K562 (cell line): ENCODE measurements at regions not wholly inside any gene's neighbourhood (a gene's known extent, or its start where the extent isn't known, plus 50 kb on each side); places are given as distances from the start of the nearest gene placed in this dataset.

Source experiments
- ATAC-seq: fragments of 200-7000 bp; cut with Tn5 transposase; 3 replicates; pipeline ENCODE4 v1.9.1; 2020; ENCODE audit warnings: moderate library complexity
- BruUV-seq: library from RNA; stranded (reverse); fragments of 400-500 nt; replicated peaks from 2 replicates; lab custom pipeline; 2021; lab: Mats Ljungman, UMichigan
- CTCF ChIA-PET: fragments of 300-600 bp; formaldehyde crosslinking; extraction: SDS; loops from one replicate; lab custom pipeline; 2021; ENCODE audit warnings: low intra/inter-chr PET ratio; lab: Yijun Ruan, JAX
- POLR2A ChIA-PET: fragments of 300-600, 350-650 bp; sonication (Branson Sonifier 250); formaldehyde crosslinking; extraction: SDS; loops from one replicate; lab custom pipeline; 2021; ENCODE audit warnings: antibody characterized with exemption, inconsistent platforms; lab: Yijun Ruan, JAX
- DNase-seq, 4 experiments: peaks; one replicate each; pipeline versions ENCODE4 v3.0.0 to v3.0.0-alpha.2; 2011 to 2018; ENCODE audit warnings: low spot score in 3 of 4, mixed read lengths in 3 of 4; ENCODE audit errors: extremely low read depth in 1 of 4
- FAIRE-seq: peaks from 2 replicates; lab custom pipeline; 2011; peaks lifted over from hg19 to GRCh38; lab: Jason Lieb, UNC
- H2AFZ ChIP-seq: 2 replicates; pipeline ENCODE4 v1.6.0; 2011; ENCODE audit warnings: low read depth, low read length, control low read depth, inconsistent platforms
- H3K27ac ChIP-seq: fragments of 200-600 bp; 3 replicates; pipeline ENCODE4 v1.8.0; 2011; ENCODE audit warnings: low read depth, mild to moderate bottlenecking, control low read depth, inconsistent platforms, low read length, moderate library complexity, mixed read lengths; ENCODE audit errors: extremely low read depth
- H3K27me3 ChIP-seq, 2 experiments: fragments of 300-600 bp in 1 of 2; 2 replicates in 1 of 2; 3 replicates in 1 of 2; pipeline versions ENCODE4 v1.6.0 to v1.8.0; 2011; ENCODE audit warnings: inconsistent platforms in 2 of 2, low read length in 2 of 2, mild to moderate bottlenecking in 1 of 2, mixed read lengths in 1 of 2, moderate library complexity in 1 of 2; ENCODE audit not compliant: control insufficient read depth in 2 of 2, insufficient read depth in 2 of 2
- H3K36me3 ChIP-seq: fragments of 300-600 bp; 3 replicates; pipeline ENCODE4 v1.8.0; 2011; ENCODE audit warnings: mild to moderate bottlenecking, low read length, inconsistent platforms; ENCODE audit not compliant: control insufficient read depth, insufficient read depth
- H3K4me1 ChIP-seq, 2 experiments: fragments of 200-600 bp in 1 of 2; replicated peaks in 1 of 2; 2 replicates in 1 of 2; 3 replicates in 1 of 2; pipeline versions ENCODE4 v1.5.1 to v1.8.0; 2011; ENCODE audit warnings: inconsistent platforms in 2 of 2, low read length in 2 of 2, mild to moderate bottlenecking in 1 of 2, mixed read lengths in 1 of 2, moderate library complexity in 1 of 2; ENCODE audit not compliant: control insufficient read depth in 2 of 2, insufficient read depth in 2 of 2
- H3K4me2 ChIP-seq: 2 replicates; pipeline ENCODE4 v1.6.1; 2011; ENCODE audit warnings: low read length, control low read depth, inconsistent platforms, mixed read lengths; ENCODE audit not compliant: insufficient read depth
- H3K4me3 ChIP-seq: fragments of 200-600 bp; sonication (generic), shearing (Covaris generic); 2 replicates; pipeline ENCODE4 v1.5.1; 2016; ENCODE audit warnings: control low read depth, inconsistent platforms
- H3K79me2 ChIP-seq: fragments of 200-600 bp; 3 replicates; pipeline ENCODE4 v1.8.0; 2011; ENCODE audit warnings: low read length, inconsistent platforms; ENCODE audit not compliant: control insufficient read depth, insufficient read depth
- H3K9ac ChIP-seq, 2 experiments: 2 replicates each; pipeline versions ENCODE4 v1.6.0 to v1.6.1; 2011; ENCODE audit warnings: low read depth in 2 of 2, low read length in 2 of 2, control low read depth in 1 of 2, inconsistent platforms in 1 of 2, mild to moderate bottlenecking in 1 of 2, mixed read lengths in 1 of 2; ENCODE audit not compliant: insufficient read depth in 1 of 2
- H3K9me1 ChIP-seq: one replicate; pipeline ENCODE4 v1.6.0; 2011; ENCODE audit warnings: inconsistent platforms, mild to moderate bottlenecking, low read length, moderate library complexity; ENCODE audit not compliant: control insufficient read depth, insufficient read depth
- H3K9me3 ChIP-seq: replicated peaks from 2 replicates; pipeline ENCODE4 v1.5.1; 2011; ENCODE audit warnings: low read depth, low read length, inconsistent platforms; ENCODE audit not compliant: control insufficient read depth, insufficient read depth
- H4K20me1 ChIP-seq: replicated peaks from 2 replicates; pipeline ENCODE4 v1.6.1; 2011; ENCODE audit warnings: low read length, inconsistent platforms, mixed read lengths; ENCODE audit not compliant: control insufficient read depth, insufficient read depth
- JUND ChIP-seq, 2 experiments: IDR thresholded peaks; 2 replicates in 1 of 2; 3 replicates in 1 of 2; pipeline ENCODE4 v1.6.1; 2011; ENCODE audit warnings: borderline replicate concordance in 2 of 2, low read depth in 2 of 2, low read length in 2 of 2, improper control_type of control experiment in 1 of 2, missing biosample characterization in 1 of 2, missing genetic modification characterization in 1 of 2, missing genetic modification reagents in 1 of 2
- PKNOX1 ChIP-seq: fragments of 450-650 bp; IDR thresholded peaks from 2 replicates; pipeline ENCODE4 v1.6.1; 2016
- TEAD2 ChIP-seq: fragments of 450-650 bp; IDR thresholded peaks from 2 replicates; pipeline ENCODE4 v1.6.1; 2016; ENCODE audit warnings: missing genetic modification characterization, control low read depth, missing compliant biosample characterization
- ZNF3 ChIP-seq: fragments of 250-450 bp; sonication (Bioruptor Pico); IDR thresholded peaks from 2 replicates; pipeline ENCODE4 v1.5.0; 2021; ENCODE audit warnings: mild to moderate bottlenecking, moderate library complexity
- WGBS: fragments of 100-300 bp; shearing (Covaris generic); methylation state at CpG from one replicate; pipeline ENCODE4 v1.1.6; 2016; ENCODE audit warnings: low coverage, mixed read lengths; ENCODE audit not compliant: insufficient coverage; ENCODE audit errors: missing lambda C conversion rate; 5-methylcytosine and 5-hydroxymethylcytosine counted together
- in situ Hi-C: fragments of 300-500 bp; cut with MboI; formaldehyde crosslinking; loops from 4 replicates; pipeline ENCODE4 v1.15.0; 2018; ENCODE audit warnings: inconsistent platforms, mixed read lengths
- intact Hi-C: fragments of 100-400 bp; cut with micrococcal nuclease; formaldehyde crosslinking; loops from 2 replicates; pipeline ENCODE4 v1.14.2; 2022
- TF ChIP-seq, protein P1 (sequence below), 2 experiments: fragments of 450-650 bp in 1 of 2; IDR thresholded peaks; 2 replicates each; pipeline ENCODE4 v1.6.1; 2011 to 2017; ENCODE audit warnings: low read depth in 2 of 2, antibody characterized with exemption in 1 of 2, borderline replicate concordance in 1 of 2, low read length in 1 of 2, mild to moderate bottlenecking in 1 of 2, mixed read lengths in 1 of 2; ENCODE audit not compliant: control insufficient read depth in 1 of 2
- TF ChIP-seq, protein P2 (sequence below): fragments of 250-450 bp; sonication (Bioruptor Pico); IDR thresholded peaks from 2 replicates; pipeline ENCODE4 v1.8.0; 2022; ENCODE audit warnings: moderate library complexity, mild to moderate bottlenecking, inconsistent platforms

DNA sequence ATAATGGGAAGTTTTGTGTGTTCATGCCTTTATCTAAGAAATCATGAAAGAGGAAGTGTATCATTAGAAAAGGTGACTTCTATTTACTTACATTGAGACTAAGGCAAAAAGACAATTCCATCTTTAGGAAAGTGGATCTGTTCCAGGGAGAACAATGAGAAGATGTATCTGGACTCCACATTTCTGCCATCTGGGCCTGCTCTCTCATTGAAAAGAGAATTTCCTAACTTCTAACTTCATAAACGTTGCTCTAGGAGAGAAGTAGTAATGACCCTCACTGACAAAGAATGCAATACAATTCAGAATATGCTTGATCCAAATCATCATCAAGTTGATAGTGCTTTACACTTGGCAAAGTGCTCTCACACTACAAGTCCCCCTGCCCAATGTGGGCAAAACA is 294.2 kb downstream of the OGFRL1 start (continued):
- TF ChIP-seq JUND (IDR thresholded peaks at IDR 0.05; ENCODE audit: borderline replicate concordance, low read depth, low read length) (no peak), JUND (tag; IDR thresholded peaks at IDR 0.05; ENCODE audit: borderline replicate concordance, low read depth, low read length) (no peak)

- H3K4me3 ChIP-seq: no peak overlapping the region
- H3K4me2 ChIP-seq: no peak overlapping the region
- H3K79me2 ChIP-seq: no peaks in the 10 kb centered on the region
- no peaks in the 10 kb centered on the region for H3K9me1 ChIP-seq
- BruUV-seq: no TSS peak
- TF ChIP-seq ZNF3 (CRISPR knock-in tag): no peak
- intact Hi-C loops (no loop called here), in situ Hi-C loops (no loop called here)
- no peaks in the 10 kb centered on the region for H3K4me1 ChIP-seq
- FAIRE-seq (no peak), ATAC-seq (no peak), DNase-seq (no peak)
- H2AFZ ChIP-seq: no peak overlapping the region
- H3K27me3 ChIP-seq: no peaks in the 10 kb centered on the region; a peak in 1 of 5 replicates
- ChIA-PET CTCF (no interaction called here), POLR2A (no interaction called here)
- 8% methylated on average over 39 of the region's 44 CpGs for WGBS
- H3K9me3 ChIP-seq: no peaks in the 10 kb centered on the region
- no peaks in the 10 kb centered on the region for H4K20me1 ChIP-seq
- no peak overlapping the region for H3K27ac ChIP-seq
- no peaks in the 10 kb centered on the region for H3K36me3 ChIP-seq
- H3K9ac ChIP-seq: no peak overlapping the region
Measured at GRCh38 chr6:71584712-71585436, 296.3 kb downstream of the OGFRL1 start.

- no peaks in the 10 kb centered on the region for H3K4me1 ChIP-seq
- intact Hi-C loops: no loop called here
- WGBS: under 1% methylated on average over 21 of the region's 23 CpGs
- TF ChIP-seq, protein P1, sequence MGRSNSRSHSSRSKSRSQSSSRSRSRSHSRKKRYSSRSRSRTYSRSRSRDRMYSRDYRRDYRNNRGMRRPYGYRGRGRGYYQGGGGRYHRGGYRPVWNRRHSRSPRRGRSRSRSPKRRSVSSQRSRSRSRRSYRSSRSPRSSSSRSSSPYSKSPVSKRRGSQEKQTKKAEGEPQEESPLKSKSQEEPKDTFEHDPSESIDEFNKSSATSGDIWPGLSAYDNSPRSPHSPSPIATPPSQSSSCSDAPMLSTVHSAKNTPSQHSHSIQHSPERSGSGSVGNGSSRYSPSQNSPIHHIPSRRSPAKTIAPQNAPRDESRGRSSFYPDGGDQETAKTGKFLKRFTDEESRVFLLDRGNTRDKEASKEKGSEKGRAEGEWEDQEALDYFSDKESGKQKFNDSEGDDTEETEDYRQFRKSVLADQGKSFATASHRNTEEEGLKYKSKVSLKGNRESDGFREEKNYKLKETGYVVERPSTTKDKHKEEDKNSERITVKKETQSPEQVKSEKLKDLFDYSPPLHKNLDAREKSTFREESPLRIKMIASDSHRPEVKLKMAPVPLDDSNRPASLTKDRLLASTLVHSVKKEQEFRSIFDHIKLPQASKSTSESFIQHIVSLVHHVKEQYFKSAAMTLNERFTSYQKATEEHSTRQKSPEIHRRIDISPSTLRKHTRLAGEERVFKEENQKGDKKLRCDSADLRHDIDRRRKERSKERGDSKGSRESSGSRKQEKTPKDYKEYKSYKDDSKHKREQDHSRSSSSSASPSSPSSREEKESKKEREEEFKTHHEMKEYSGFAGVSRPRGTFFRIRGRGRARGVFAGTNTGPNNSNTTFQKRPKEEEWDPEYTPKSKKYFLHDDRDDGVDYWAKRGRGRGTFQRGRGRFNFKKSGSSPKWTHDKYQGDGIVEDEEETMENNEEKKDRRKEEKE (IDR thresholded peaks at IDR 0.05; ENCODE audit: borderline replicate concordance in 1 of 2, control insufficient read depth in 1 of 2, low read depth in 2 of 2, low read length in 1 of 2): no peak
- TF ChIP-seq, protein P2, sequence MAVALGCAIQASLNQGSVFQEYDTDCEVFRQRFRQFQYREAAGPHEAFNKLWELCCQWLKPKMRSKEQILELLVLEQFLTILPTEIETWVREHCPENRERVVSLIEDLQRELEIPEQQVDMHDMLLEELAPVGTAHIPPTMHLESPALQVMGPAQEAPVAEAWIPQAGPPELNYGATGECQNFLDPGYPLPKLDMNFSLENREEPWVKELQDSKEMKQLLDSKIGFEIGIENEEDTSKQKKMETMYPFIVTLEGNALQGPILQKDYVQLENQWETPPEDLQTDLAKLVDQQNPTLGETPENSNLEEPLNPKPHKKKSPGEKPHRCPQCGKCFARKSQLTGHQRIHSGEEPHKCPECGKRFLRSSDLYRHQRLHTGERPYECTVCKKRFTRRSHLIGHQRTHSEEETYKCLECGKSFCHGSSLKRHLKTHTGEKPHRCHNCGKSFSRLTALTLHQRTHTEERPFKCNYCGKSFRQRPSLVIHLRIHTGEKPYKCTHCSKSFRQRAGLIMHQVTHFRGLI (CRISPR knock-in tag): no peak
- TF ChIP-seq PKNOX1: no peak
- no peak for TF ChIP-seq TEAD2 (tag)
Measured at GRCh38 chr6:71585472-71585871, 296.9 kb downstream of the OGFRL1 start.

More at GRCh38 chr6:71585472-71585871, 296.9 kb downstream of the OGFRL1 start:
- no peaks in the 10 kb centered on the region for H3K9me3 ChIP-seq
- H2AFZ ChIP-seq: no peak overlapping the region
- no peak overlapping the region for H3K4me2 ChIP-seq
- H3K4me3 ChIP-seq: no peak overlapping the region
- in situ Hi-C loops: no loop called here
- POLR2A ChIA-PET: no interaction called here
- H3K79me2 ChIP-seq: no peaks in the 10 kb centered on the region
- DNase-seq: no peak
- CTCF ChIA-PET: no interaction called here
- H3K9ac ChIP-seq: no peak overlapping the region
- no peaks in the 10 kb centered on the region for H4K20me1 ChIP-seq
- FAIRE-seq: no peak
- H3K9me1 ChIP-seq: no peaks in the 10 kb centered on the region
- H3K36me3 ChIP-seq: no peaks in the 10 kb centered on the region
- BruUV-seq: no TSS peak
- H3K27ac ChIP-seq: no peak overlapping the region
- ATAC-seq: no peak
- no peaks in the 10 kb centered on the region; a peak in 1 of 5 replicates for H3K27me3 ChIP-seq
